Transverse colon (tissue), 4 donors: ENCODE measurements at regions not wholly inside any gene's neighbourhood (a gene's known extent, or its start where the extent isn't known, plus 50 kb on each side); places are given as distances from the start of the nearest gene placed in this dataset.

ENCODE experiments used
- CTCF ChIP-seq, 5 experiments: fragments of 200-600 bp in 3 of 5; fragments of 450-650 bp in 2 of 5; sonication (generic) in 3 of 5; IDR thresholded peaks; 1 replicate in 2 of 5; 2 replicates in 3 of 5; pipeline ENCODE4 v1.5.1; 2016 to 2017; ENCODE audit warnings: antibody characterized with exemption in 5 of 5, inconsistent platforms in 3 of 5, mild to moderate bottlenecking in 2 of 5, moderate library complexity in 1 of 5
- EP300 ChIP-seq: sonication (generic); formaldehyde crosslinking; IDR thresholded peaks from one replicate; pipeline ENCODE4 v1.6.1; 2017; ENCODE audit warnings: antibody characterized with exemption, low read depth
- POLR2A ChIP-seq: fragments of 450-650 bp; IDR thresholded peaks from one replicate; pipeline ENCODE4 v1.6.1; 2016; ENCODE audit warnings: antibody characterized with exemption, mild to moderate bottlenecking, moderate library complexity
- POLR2AphosphoS5 ChIP-seq, 3 donors: sonication (generic); formaldehyde crosslinking; IDR thresholded peaks; one replicate each; pipeline ENCODE4 v1.6.1; 2016; ENCODE audit warnings: antibody characterized with exemption in 3 of 3

GRCh38 chr3:25113891-25114290 lies 314.2 kb upstream of the RARB start:
- TF ChIP-seq CTCF (IDR thresholded peaks at IDR 0.05) (no peak), POLR2AphosphoS5 (IDR thresholded peaks at IDR 0.05) (no peak), POLR2A (no peak), EP300 (no peak)
